ENCODE measurements at regions not wholly inside any gene's neighbourhood (a gene's known extent, or its start where the extent isn't known, plus 50 kb on each side); places are given as distances from the start of the nearest gene placed in this dataset.

- Histone ChIP-seq H3K27ac (no peak overlapping the region), H3K36me3 (ENCODE audit: insufficient read depth, low read length) (no peaks in the 10 kb centered on the region), H3K4me3 (no peak overlapping the region), H3K9me3 (ENCODE audit: low read depth, low read length) (no peaks in the 10 kb centered on the region), H3K9ac (ENCODE audit: insufficient read length) (no peak overlapping the region)
- TF ChIP-seq POLR2AphosphoS5 (IDR thresholded peaks at IDR 0.05; ENCODE audit: borderline replicate concordance, low read depth, low read length) = no peak
- TF ChIP-seq FOXP2 (optimal IDR thresholded peaks at IDR 0.05; ENCODE audit: control extremely low read depth, extremely low read length, insufficient read depth) = no peak
- no peak for TF ChIP-seq EZH2 (IDR thresholded peaks at IDR 0.05)
- no peak for DNase-seq (ENCODE audit: low read depth, low spot score)
Measured at GRCh38 chr5:104400941-104401340, 838.4 kb upstream of the NUDT12 start.

- Histone ChIP-seq H3K27ac (no peak overlapping the region), H3K9ac (ENCODE audit: insufficient read length) (no peak overlapping the region), H3K36me3 (ENCODE audit: insufficient read depth, low read length) (no peaks in the 10 kb centered on the region), H3K4me3 (no peak overlapping the region), H3K9me3 (ENCODE audit: low read depth, low read length) (no peaks in the 10 kb centered on the region)
- TF ChIP-seq FOXP2 (optimal IDR thresholded peaks at IDR 0.05; ENCODE audit: control extremely low read depth, extremely low read length, insufficient read depth) (no peak), POLR2AphosphoS5 (IDR thresholded peaks at IDR 0.05; ENCODE audit: borderline replicate concordance, low read depth, low read length) (no peak), EZH2 (IDR thresholded peaks at IDR 0.05) (no peak)
- DNase-seq (ENCODE audit: low read depth, low spot score) = no peak
Measured at GRCh38 chr5:104385906-104386305, 823.3 kb upstream of the NUDT12 start.

- H3K4me3 ChIP-seq = no peak overlapping the region
- H3K9ac ChIP-seq (ENCODE audit: insufficient read length) = no peak overlapping the region
- H3K36me3 ChIP-seq (ENCODE audit: insufficient read depth, low read length) = no peaks in the 10 kb centered on the region
- no peak overlapping the region for H3K27ac ChIP-seq
- no peaks in the 10 kb centered on the region for H3K9me3 ChIP-seq (ENCODE audit: low read depth, low read length)
- DNase-seq (ENCODE audit: low read depth, low spot score) = no peak
- TF ChIP-seq FOXP2 (optimal IDR thresholded peaks at IDR 0.05; ENCODE audit: control extremely low read depth, extremely low read length, insufficient read depth) (no peak), EZH2 (IDR thresholded peaks at IDR 0.05) (no peak), POLR2AphosphoS5 (IDR thresholded peaks at IDR 0.05; ENCODE audit: borderline replicate concordance, low read depth, low read length) (no peak)
Measured at GRCh38 chr5:104375345-104375744, 812.8 kb upstream of the NUDT12 start.

- no peak for DNase-seq (ENCODE audit: low read depth, low spot score)
- Histone ChIP-seq H3K9me3 (ENCODE audit: low read depth, low read length) (no peaks in the 10 kb centered on the region), H3K9ac (ENCODE audit: insufficient read length) (no peak overlapping the region), H3K4me3 (no peak overlapping the region), H3K36me3 (ENCODE audit: insufficient read depth, low read length) (no peaks in the 10 kb centered on the region), H3K27ac (no peak overlapping the region)
- TF ChIP-seq FOXP2 (optimal IDR thresholded peaks at IDR 0.05; ENCODE audit: control extremely low read depth, extremely low read length, insufficient read depth) (no peak), POLR2AphosphoS5 (IDR thresholded peaks at IDR 0.05; ENCODE audit: borderline replicate concordance, low read depth, low read length) (no peak), EZH2 (IDR thresholded peaks at IDR 0.05) (no peak)
Measured at GRCh38 chr5:104372796-104373195, 810.2 kb upstream of the NUDT12 start.

DNA sequence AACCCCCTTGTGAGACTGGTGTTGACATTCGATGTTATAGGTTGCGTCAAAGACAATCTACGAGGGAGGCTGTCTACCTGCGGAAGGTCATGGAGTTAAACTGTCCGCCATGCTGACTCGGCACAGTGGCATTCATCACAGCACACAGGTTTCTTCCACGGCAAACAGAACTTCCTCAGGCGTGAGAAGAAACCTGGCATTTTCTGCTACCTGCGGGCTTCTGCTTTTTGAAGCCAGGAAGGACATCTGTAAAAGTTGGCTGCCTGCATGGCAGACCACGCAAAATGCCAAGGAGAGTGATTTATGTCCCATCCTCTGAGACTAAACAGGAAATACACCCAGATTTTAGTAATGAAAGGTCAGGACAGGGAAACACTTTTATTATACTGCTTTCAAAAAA is 809.8 kb upstream of the NUDT12 start:
- Histone ChIP-seq H3K36me3 (ENCODE audit: insufficient read depth, low read length) (no peaks in the 10 kb centered on the region), H3K9ac (ENCODE audit: insufficient read length) (no peak overlapping the region), H3K4me3 (no peak overlapping the region), H3K27ac (no peak overlapping the region), H3K9me3 (ENCODE audit: low read depth, low read length) (no peaks in the 10 kb centered on the region)
- no peak for DNase-seq (ENCODE audit: low read depth, low spot score)
- TF ChIP-seq EZH2 (IDR thresholded peaks at IDR 0.05) (no peak), POLR2AphosphoS5 (IDR thresholded peaks at IDR 0.05; ENCODE audit: borderline replicate concordance, low read depth, low read length) (no peak), FOXP2 (optimal IDR thresholded peaks at IDR 0.05; ENCODE audit: control extremely low read depth, extremely low read length, insufficient read depth) (no peak)

- no peak for TF ChIP-seq FOXP2 (optimal IDR thresholded peaks at IDR 0.05; ENCODE audit: control extremely low read depth, extremely low read length, insufficient read depth)
- TF ChIP-seq EZH2 (IDR thresholded peaks at IDR 0.05) = no peak
- no peak for TF ChIP-seq POLR2AphosphoS5 (IDR thresholded peaks at IDR 0.05; ENCODE audit: borderline replicate concordance, low read depth, low read length)
- Histone ChIP-seq H3K9ac (ENCODE audit: insufficient read length) (no peak overlapping the region), H3K9me3 (ENCODE audit: low read depth, low read length) (no peaks in the 10 kb centered on the region), H3K4me3 (no peak overlapping the region), H3K36me3 (ENCODE audit: insufficient read depth, low read length) (no peaks in the 10 kb centered on the region), H3K27ac (no peak overlapping the region)
- DNase-seq (ENCODE audit: low read depth, low spot score) = no peak
Measured at GRCh38 chr5:104370523-104370922, 807.9 kb upstream of the NUDT12 start.

- Histone ChIP-seq H3K4me3 (no peak overlapping the region), H3K27ac (no peak overlapping the region)
- TF ChIP-seq POLR2AphosphoS5 (IDR thresholded peaks at IDR 0.05; ENCODE audit: borderline replicate concordance, low read depth, low read length) = no peak
- no peak for TF ChIP-seq FOXP2 (optimal IDR thresholded peaks at IDR 0.05; ENCODE audit: control extremely low read depth, extremely low read length, insufficient read depth)
- TF ChIP-seq EZH2 (IDR thresholded peaks at IDR 0.05) = no peak
Measured at GRCh38 chr5:104367978-104368377, 805.4 kb upstream of the NUDT12 start.

GRCh38 chr5:104363567-104363966 is 801.0 kb upstream of the NUDT12 start:
- no peak overlapping the region for H3K9ac ChIP-seq (ENCODE audit: insufficient read length)
- no peak overlapping the region for H3K27ac ChIP-seq
- no peak for DNase-seq (ENCODE audit: low read depth, low spot score)

More at GRCh38 chr5:104367978-104368377, 805.4 kb upstream of the NUDT12 start:
- Histone ChIP-seq H3K9ac (ENCODE audit: insufficient read length) (no peak overlapping the region), H3K36me3 (ENCODE audit: insufficient read depth, low read length) (no peaks in the 10 kb centered on the region), H3K9me3 (ENCODE audit: low read depth, low read length) (no peaks in the 10 kb centered on the region)
- DNase-seq (ENCODE audit: low read depth, low spot score) = no peak

DNA sequence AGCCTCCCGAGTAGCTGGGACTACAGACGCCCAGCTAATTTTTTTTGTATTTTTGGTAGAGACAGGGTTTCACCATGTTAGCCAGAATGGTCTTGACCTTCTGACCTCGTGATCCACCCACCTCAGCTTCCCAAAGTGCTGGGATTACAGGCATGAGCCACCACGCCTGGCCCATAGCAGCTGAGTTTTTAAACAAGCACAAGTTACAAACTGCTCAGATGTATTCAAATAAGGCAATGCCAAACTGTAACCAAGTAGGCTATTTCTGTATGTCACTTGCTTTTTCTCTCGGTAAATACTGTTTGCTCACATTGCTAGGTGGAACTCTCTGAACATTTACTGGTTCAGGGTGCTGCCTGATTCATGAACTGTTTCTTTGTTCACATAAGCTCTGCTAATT is 799.3 kb upstream of the NUDT12 start:
- no peak overlapping the region for H3K9ac ChIP-seq (ENCODE audit: insufficient read length)
- no peaks in the 10 kb centered on the region for H3K9me3 ChIP-seq (ENCODE audit: low read depth, low read length)
- no peaks in the 10 kb centered on the region for H3K36me3 ChIP-seq (ENCODE audit: insufficient read depth, low read length)
- no peak overlapping the region for H3K27ac ChIP-seq
- DNase-seq (ENCODE audit: low read depth, low spot score) = no peak
- TF ChIP-seq POLR2AphosphoS5 (IDR thresholded peaks at IDR 0.05; ENCODE audit: borderline replicate concordance, low read depth, low read length) = no peak
- TF ChIP-seq EZH2 (IDR thresholded peaks at IDR 0.05) = no peak
- TF ChIP-seq FOXP2 (optimal IDR thresholded peaks at IDR 0.05; ENCODE audit: control extremely low read depth, extremely low read length, insufficient read depth) = no peak
- H3K4me3 ChIP-seq = no peak overlapping the region

More at GRCh38 chr5:104363567-104363966, 801.0 kb upstream of the NUDT12 start:
- TF ChIP-seq POLR2AphosphoS5 (IDR thresholded peaks at IDR 0.05; ENCODE audit: borderline replicate concordance, low read depth, low read length) (no peak), FOXP2 (optimal IDR thresholded peaks at IDR 0.05; ENCODE audit: control extremely low read depth, extremely low read length, insufficient read depth) (no peak), EZH2 (IDR thresholded peaks at IDR 0.05) (no peak)
- Histone ChIP-seq H3K9me3 (ENCODE audit: low read depth, low read length) (no peaks in the 10 kb centered on the region), H3K36me3 (ENCODE audit: insufficient read depth, low read length) (no peaks in the 10 kb centered on the region), H3K4me3 (no peak overlapping the region)

Data from SK-N-MC (cell line).